SK-N-SH (cell line): ENCODE measurements at regions not wholly inside any gene's neighbourhood (a gene's known extent, or its start where the extent isn't known, plus 50 kb on each side); places are given as distances from the start of the nearest gene placed in this dataset.
"Not testable (repeated sequence)": the region's sequence is repeated elsewhere in the genome, so short reads cannot be mapped to it uniquely, and the experiment has no call there.

ENCODE experiments used
- CTCF ChIA-PET: fragments of 300-600, 350-600 bp; formaldehyde crosslinking; extraction: SDS; loops from one replicate; lab custom pipeline; 2021; lab: Yijun Ruan, JAX
- POLR2A ChIA-PET: fragments of 350-600 bp; sonication (Branson Sonifier 250); formaldehyde crosslinking; extraction: SDS; loops from one replicate; lab custom pipeline; 2020; ENCODE audit warnings: antibody characterized with exemption, inconsistent platforms; lab: Yijun Ruan, JAX
- DNase-seq: peaks from one replicate; pipeline ENCODE4 v3.0.0; 2012
- H2AFZ ChIP-seq: fragments of 200-600 bp; sonication (generic); 2 replicates; pipeline ENCODE4 v1.8.1; 2016; ENCODE audit warnings: antibody characterized with exemption, mild to moderate bottlenecking, low read depth
- H3F3A ChIP-seq: fragments of 200-600 bp; sonication (generic); replicated peaks from 2 replicates; pipeline ENCODE3; 2016; ENCODE audit warnings: antibody characterized with exemption, mild to moderate bottlenecking; ENCODE audit not compliant: insufficient read depth
- H3K27ac ChIP-seq, 2 experiments: fragments of 200-500 bp in 1 of 2; fragments of 200-600 bp in 1 of 2; sonication (Bioruptor generic) in 1 of 2; sonication (generic), shearing (Covaris generic) in 1 of 2; 2 replicates each; pipeline versions ENCODE4 v1.5.1 to v1.6.1; 2014 to 2016; ENCODE audit warnings: low read depth in 2 of 2, inconsistent platforms in 1 of 2, low read length in 1 of 2, mild to moderate bottlenecking in 1 of 2, mixed read lengths in 1 of 2
- H3K27me3 ChIP-seq: fragments of 200-600 bp; sonication (generic), shearing (Covaris generic); 2 replicates; pipeline ENCODE4 v1.6.1; 2016; ENCODE audit warnings: mixed run types; ENCODE audit not compliant: insufficient read depth
- H3K36me3 ChIP-seq, 2 experiments: fragments of 200-500 bp in 1 of 2; fragments of 200-600 bp in 1 of 2; sonication (Bioruptor generic) in 1 of 2; sonication (generic) in 1 of 2; replicated peaks in 1 of 2; 2 replicates each; pipeline versions ENCODE3 to v1.5.1; 2014 to 2016; ENCODE audit warnings: low read length in 1 of 2, mild to moderate bottlenecking in 1 of 2; ENCODE audit not compliant: insufficient read depth in 2 of 2, control insufficient read depth in 1 of 2
- H3K4me1 ChIP-seq, 2 experiments: fragments of 200-500 bp in 1 of 2; fragments of 200-600 bp in 1 of 2; sonication (Bioruptor generic) in 1 of 2; sonication (generic), shearing (Covaris generic) in 1 of 2; 2 replicates each; pipeline versions ENCODE4 v1.5.1 to v1.6.1; 2014 to 2016; ENCODE audit warnings: low read depth in 1 of 2, low read length in 1 of 2, mixed run types in 1 of 2; ENCODE audit not compliant: insufficient read depth in 2 of 2, control insufficient read depth in 1 of 2
- H3K4me2 ChIP-seq: fragments of 200-600 bp; sonication (generic), shearing (Covaris generic); 2 replicates; pipeline ENCODE4 v1.6.1; 2017; ENCODE audit warnings: mixed run types
- H3K4me3 ChIP-seq, 2 experiments: fragments of 200-500 bp in 1 of 2; fragments of 200-600 bp in 1 of 2; sonication (Bioruptor generic) in 1 of 2; sonication (generic), shearing (Covaris generic) in 1 of 2; 2 replicates each; pipeline versions ENCODE4 v1.5.1 to v1.8.1; 2014 to 2016; ENCODE audit warnings: low read depth in 2 of 2, inconsistent platforms in 1 of 2, low read length in 1 of 2, mild to moderate bottlenecking in 1 of 2, mixed read lengths in 1 of 2, moderate library complexity in 1 of 2
- H3K79me2 ChIP-seq: fragments of 200-600 bp; sonication (generic); 2 replicates; pipeline ENCODE4 v1.8.1; 2017; ENCODE audit warnings: mild to moderate bottlenecking; ENCODE audit not compliant: insufficient read depth
- H3K9ac ChIP-seq: fragments of 200-600 bp; sonication (generic); 2 replicates; pipeline ENCODE4 v1.6.1; 2017; ENCODE audit warnings: mixed run types
- H3K9me2 ChIP-seq: fragments of 200-600 bp; sonication (generic); 2 replicates; pipeline ENCODE4 v1.6.1; 2017; ENCODE audit warnings: mixed run types
- H3K9me3 ChIP-seq: fragments of 200-600 bp; sonication (generic); 2 replicates; pipeline ENCODE4 v1.6.1; 2017; ENCODE audit warnings: mixed run types, mild to moderate bottlenecking, moderate library complexity
- H4K20me1 ChIP-seq: fragments of 200-600 bp; sonication (generic); 2 replicates; pipeline ENCODE4 v1.6.1; 2017; ENCODE audit warnings: mild to moderate bottlenecking, mixed run types; ENCODE audit not compliant: insufficient read depth
- CHD2 ChIP-seq: fragments of 150-350 bp; IDR thresholded peaks from 2 replicates; pipeline ENCODE4 v1.6.1; 2018; ENCODE audit warnings: low read length; ENCODE audit not compliant: partially characterized antibody
- CTCF ChIP-seq: fragments of 200-600 bp; sonication (generic); IDR thresholded peaks from 2 replicates; pipeline ENCODE4 v1.6.1; 2017; ENCODE audit warnings: antibody characterized with exemption, mild to moderate bottlenecking, moderate library complexity
- GABPA ChIP-seq: IDR thresholded peaks from 2 replicates; pipeline ENCODE4 v1.4.0; 2012; ENCODE audit warnings: low read depth, mild to moderate bottlenecking
- GATA2 ChIP-seq: sonication (generic); formaldehyde crosslinking; IDR thresholded peaks from 2 replicates; pipeline ENCODE4 v1.5.0; 2020; ENCODE audit warnings: mild to moderate bottlenecking, missing genetic modification reagents
- IRF3 ChIP-seq: fragments of 150-350 bp; IDR thresholded peaks from 2 replicates; pipeline ENCODE4 v1.6.1; 2016; ENCODE audit warnings: mild to moderate bottlenecking, low read depth, low read length
- JUND ChIP-seq: IDR thresholded peaks from 2 replicates; pipeline ENCODE4 v1.4.0; 2012
- MAX ChIP-seq: IDR thresholded peaks from 2 replicates; pipeline ENCODE4 v1.4.0; 2012; ENCODE audit warnings: low read depth
- RCOR1 ChIP-seq: fragments of 150-350 bp; IDR thresholded peaks from 2 replicates; pipeline ENCODE4 v1.6.1; 2017; ENCODE audit warnings: antibody characterized with exemption, low read length
- REST ChIP-seq: IDR thresholded peaks from 2 replicates; pipeline ENCODE4 v1.6.1; 2012; ENCODE audit warnings: mild to moderate bottlenecking, low read depth, low read length, moderate library complexity
- RXRA ChIP-seq: IDR thresholded peaks from 2 replicates; pipeline ENCODE4 v1.4.0; 2012; ENCODE audit warnings: low read depth, mild to moderate bottlenecking, borderline replicate concordance
- SIN3A ChIP-seq: IDR thresholded peaks from 2 replicates; pipeline ENCODE4 v1.6.1; 2012; ENCODE audit warnings: low read depth, mild to moderate bottlenecking, low read length, moderate library complexity, borderline replicate concordance
- TAF1 ChIP-seq: IDR thresholded peaks from 2 replicates; pipeline ENCODE4 v1.6.1; 2012; ENCODE audit warnings: low read depth, mild to moderate bottlenecking, low read length, moderate library complexity, borderline replicate concordance
- ZBTB33 ChIP-seq: IDR thresholded peaks from 2 replicates; pipeline ENCODE4 v1.4.0; 2012; ENCODE audit warnings: low read depth, borderline replicate concordance
- WGBS: methylation state at CpG from one replicate; pipeline ENCODE4 v1.1.6; 2017; ENCODE audit warnings: low lambda C conversion rate; 5-methylcytosine and 5-hydroxymethylcytosine counted together

- CTCF ChIA-PET = no interaction called here
- POLR2A ChIA-PET = no interaction called here
- DNase-seq = no peak
- Histone ChIP-seq H4K20me1 (no peaks in the 10 kb centered on the region), H3K27ac (no peak overlapping the region), H2AFZ (no peak overlapping the region), H3K4me3 (no peak overlapping the region), H3K36me3 (no peaks in the 10 kb centered on the region), H3K4me2 (no peak overlapping the region), H3K9me2 (no peaks in the 10 kb centered on the region), H3F3A (no peaks in the 10 kb centered on the region), H3K9me3 (no peaks in the 10 kb centered on the region), H3K27me3 (no peaks in the 10 kb centered on the region), H3K9ac (no peak overlapping the region)
- WGBS = 65% methylated on average over 4 of the region's 4 CpGs
- TF ChIP-seq CTCF = no peak
- TF ChIP-seq MAX = no peak
- no peak for TF ChIP-seq GABPA
- no peak for TF ChIP-seq JUND
- TF ChIP-seq CHD2 = no peak
- no peak for TF ChIP-seq ZBTB33
- TF ChIP-seq, all 33 proteins: peak for 0
- Histone ChIP-seq H3K4me1 (no peaks in the 10 kb centered on the region), H3K79me2 (no peaks in the 10 kb centered on the region)
Observed at GRCh38 chrX:16347968-16348670, 180.8 kb downstream of the MAGEB17 start.

GRCh38 chrX:16357902-16358301, 190.6 kb downstream of the MAGEB17 start:
- ChIA-PET POLR2A (no interaction called here), CTCF (interaction anchor here (1.0 kb wide), 1 partner anchor 79 kb away, joined by 3 read pairs; no protein-coding TSS in a partner anchor)
- Histone ChIP-seq H3F3A (no peaks in the 10 kb centered on the region), H3K4me2 (no peak overlapping the region), H3K79me2 (no peaks in the 10 kb centered on the region), H3K9me3 (no peaks in the 10 kb centered on the region), H3K27ac (no peak overlapping the region), H3K9ac (no peak overlapping the region), H3K4me3 (no peak overlapping the region), H3K36me3 (no peaks in the 10 kb centered on the region), H2AFZ (no peak overlapping the region), H3K27me3 (no peaks in the 10 kb centered on the region)
- no peak for TF ChIP-seq RXRA
- no peak for TF ChIP-seq REST
- TF ChIP-seq GATA2 (CRISPR knock-in tag) = no peak
- TF ChIP-seq MAX = no peak
- TF ChIP-seq IRF3 = no peak
- TF ChIP-seq SIN3A = no peak
- TF ChIP-seq RCOR1 = no peak
- no peak for TF ChIP-seq TAF1
- TF ChIP-seq, all 33 proteins: peak for 0
- DNase-seq = no peak
- H3K9me2 ChIP-seq = no peaks in the 10 kb centered on the region
- H4K20me1 ChIP-seq = no peaks in the 10 kb centered on the region
- H3K4me1 ChIP-seq = no peaks in the 10 kb centered on the region

GRCh38 chrX:16360056-16360455, 192.8 kb downstream of the MAGEB17 start:
- H3K79me2 ChIP-seq, H3K27ac ChIP-seq, POLR2A ChIA-PET, H3K4me1 ChIP-seq, H4K20me1 ChIP-seq, H3K36me3 ChIP-seq, CTCF ChIA-PET, H3K9me2 ChIP-seq, H3K4me2 ChIP-seq, H3K9me3 ChIP-seq, H3K9ac ChIP-seq, H2AFZ ChIP-seq, H3K4me3 ChIP-seq, DNase-seq, H3K27me3 ChIP-seq, H3F3A ChIP-seq: not testable (repeated sequence)
- 67% methylated on average over 14 of the region's 15 CpGs for WGBS
